HG02884 (cell line): ENCODE measurements at regions not wholly inside any gene's neighbourhood (a gene's known extent, or its start where the extent isn't known, plus 50 kb on each side); places are given as distances from the start of the nearest gene placed in this dataset.
"Not testable (repeated sequence)": the region's sequence is repeated elsewhere in the genome, so short reads cannot be mapped to it uniquely, and the experiment has no call there.

Experiments used
- ATAC-seq: cut with Tn5 transposase; IDR thresholded peaks from one replicate; pipeline ENCODE4 v1.9.1; 2021; ENCODE audit warnings: mild to moderate bottlenecking, moderate library complexity; ENCODE audit not compliant: unreplicated experiment

GRCh38 chr16:8130197-8130596 lies 460.1 kb downstream of the TMEM114 start:
- ATAC-seq, result no peak

GRCh38 chr16:8127070-8127469 lies 463.2 kb downstream of the TMEM114 start:
- ATAC-seq, result no peak

- ATAC-seq, result no peak
Measured at GRCh38 chr16:8126313-8126712, 464.0 kb downstream of the TMEM114 start.

- ATAC-seq, result no peak
Measured at GRCh38 chr16:8120001-8120400, 470.3 kb downstream of the TMEM114 start.

GRCh38 chr16:8115814-8116213 lies 474.5 kb downstream of the TMEM114 start:
- no peak for ATAC-seq

GRCh38 chr16:8114941-8115340 lies 475.4 kb downstream of the TMEM114 start:
- not testable (repeated sequence) for ATAC-seq

- no peak for ATAC-seq
Measured at GRCh38 chr16:8113843-8114242, 476.5 kb downstream of the TMEM114 start.

- no peak for ATAC-seq
Measured at GRCh38 chr16:8110572-8111514, 479.5 kb downstream of the TMEM114 start.

GRCh38 chr16:8109510-8110369 lies 480.6 kb downstream of the TMEM114 start:
- ATAC-seq, result no peak

GRCh38 chr16:8108991-8109509 lies 481.3 kb downstream of the TMEM114 start:
- ATAC-seq, result no peak

GRCh38 chr16:8107296-8107695 lies 483.0 kb downstream of the TMEM114 start:
- no peak for ATAC-seq

GRCh38 chr16:8103649-8104289 lies 486.5 kb downstream of the TMEM114 start:
- ATAC-seq, result no peak

- ATAC-seq, result no peak
Measured at GRCh38 chr16:8099586-8099985, 490.7 kb downstream of the TMEM114 start.

- ATAC-seq, result no peak
Measured at GRCh38 chr16:8098947-8099512, 491.3 kb downstream of the TMEM114 start.

- ATAC-seq, result no peak
Measured at GRCh38 chr16:8096211-8096610, 494.1 kb downstream of the TMEM114 start.

- ATAC-seq, result no peak
Measured at GRCh38 chr16:8094696-8095095, 495.6 kb downstream of the TMEM114 start.

GRCh38 chr16:8088820-8089338 lies 501.4 kb downstream of the TMEM114 start:
- no peak for ATAC-seq

- ATAC-seq, result no peak
Measured at GRCh38 chr16:8087597-8088289, 502.6 kb downstream of the TMEM114 start.

- no peak for ATAC-seq
Measured at GRCh38 chr16:8087146-8087545, 503.2 kb downstream of the TMEM114 start.

GRCh38 chr16:8084882-8085281 lies 505.4 kb downstream of the TMEM114 start:
- ATAC-seq, result no peak
